ENCODE measurements at regions not wholly inside any gene's neighbourhood (a gene's known extent, or its start where the extent isn't known, plus 50 kb on each side); places are given as distances from the start of the nearest gene placed in this dataset.

GRCh38 chr1:93815366-93816110 lies 63.5 kb downstream of the DNTTIP2 start:
- TF ChIP-seq CTCF (conservative IDR thresholded peaks at IDR 0.05; ENCODE audit: low read depth, low read length), result no peak
- Histone ChIP-seq H3K4me2 (no peak overlapping the region), H3K79me2 (ENCODE audit: insufficient read depth, low read depth) (no peaks in the 10 kb centered on the region), H3K4me1 (ENCODE audit: low read depth, poor library complexity, severe bottlenecking) (no peaks in the 10 kb centered on the region), H3K4me3 (IDR thresholded peaks at IDR 0.05; ENCODE audit: insufficient read depth, low read depth, low read length) (no peak overlapping the region), H2AFZ (ENCODE audit: low read depth) (no peak overlapping the region), H3K27ac (no peak overlapping the region), H3K9ac (no peak overlapping the region), H4K20me1 (ENCODE audit: insufficient read depth) (no peaks in the 10 kb centered on the region), H3K27me3 (ENCODE audit: insufficient read depth, low read depth) (no peaks in the 10 kb centered on the region), H3K36me3 (ENCODE audit: insufficient read depth) (no peaks in the 10 kb centered on the region)

GRCh38 chr1:93814795-93815340 lies 64.1 kb downstream of the DNTTIP2 start:
- no peaks in the 10 kb centered on the region for H4K20me1 ChIP-seq (ENCODE audit: insufficient read depth)
- no peaks in the 10 kb centered on the region for H3K27me3 ChIP-seq (ENCODE audit: insufficient read depth, low read depth)
- no peaks in the 10 kb centered on the region for H3K36me3 ChIP-seq (ENCODE audit: insufficient read depth)
- no peaks in the 10 kb centered on the region for H3K4me1 ChIP-seq (ENCODE audit: low read depth, poor library complexity, severe bottlenecking)
- H3K9ac ChIP-seq, result no peak overlapping the region
- H3K27ac ChIP-seq, result no peak overlapping the region
- no peak overlapping the region for H2AFZ ChIP-seq (ENCODE audit: low read depth)
- TF ChIP-seq CTCF (conservative IDR thresholded peaks at IDR 0.05; ENCODE audit: low read depth, low read length), result no peak
- no peaks in the 10 kb centered on the region for H3K79me2 ChIP-seq (ENCODE audit: insufficient read depth, low read depth)
- H3K4me3 ChIP-seq (IDR thresholded peaks at IDR 0.05; ENCODE audit: insufficient read depth, low read depth, low read length), result no peak overlapping the region
- no peak overlapping the region for H3K4me2 ChIP-seq

DNA sequence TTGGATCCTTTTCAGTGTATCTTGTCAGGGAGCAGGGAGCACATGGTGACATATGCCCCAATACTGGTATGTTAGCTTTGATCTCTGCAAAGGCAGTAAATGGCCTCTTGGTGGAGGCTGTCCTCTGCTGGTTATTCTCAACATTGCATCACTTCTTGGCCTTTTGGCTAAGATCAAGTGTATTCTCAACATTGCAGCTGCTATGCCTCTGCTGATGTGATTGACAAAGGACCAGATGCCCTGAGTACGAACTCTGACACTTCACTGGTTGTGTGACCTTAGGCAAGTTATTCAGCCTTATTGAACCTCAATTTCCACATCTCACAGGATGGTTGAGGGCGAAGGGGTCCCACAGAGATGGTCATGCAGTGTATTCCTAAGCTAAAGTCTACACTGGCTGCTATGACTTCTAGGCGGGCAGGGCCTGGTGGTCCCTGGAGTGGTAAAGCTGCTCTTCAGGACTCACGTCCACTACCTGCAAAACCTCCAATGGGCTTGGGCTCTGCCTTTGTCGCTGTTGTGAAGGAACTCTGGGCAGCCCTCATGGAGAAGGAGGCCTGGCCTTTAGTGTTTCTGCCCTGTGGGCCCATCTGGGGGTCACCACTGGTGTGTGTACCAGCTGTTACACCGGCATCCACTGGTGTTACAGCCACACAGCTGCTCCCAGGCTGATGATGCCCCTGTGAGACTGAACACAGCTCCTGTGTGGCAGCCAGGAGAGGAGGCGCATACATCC lies 64.8 kb downstream of the DNTTIP2 start:
- peak; percentile 85 for TF ChIP-seq CTCF (conservative IDR thresholded peaks at IDR 0.05; ENCODE audit: low read depth, low read length)
- H3K4me3 ChIP-seq (IDR thresholded peaks at IDR 0.05; ENCODE audit: insufficient read depth, low read depth, low read length), result no peak overlapping the region
- H3K27ac ChIP-seq, result no peak overlapping the region
- no peaks in the 10 kb centered on the region for H4K20me1 ChIP-seq (ENCODE audit: insufficient read depth)
- no peak overlapping the region for H2AFZ ChIP-seq (ENCODE audit: low read depth)
- no peak overlapping the region for H3K9ac ChIP-seq
- H3K4me2 ChIP-seq, result no peak overlapping the region
- H3K79me2 ChIP-seq (ENCODE audit: insufficient read depth, low read depth), result no peaks in the 10 kb centered on the region
- no peaks in the 10 kb centered on the region for H3K4me1 ChIP-seq (ENCODE audit: low read depth, poor library complexity, severe bottlenecking)
- no peaks in the 10 kb centered on the region for H3K27me3 ChIP-seq (ENCODE audit: insufficient read depth, low read depth)
- H3K36me3 ChIP-seq (ENCODE audit: insufficient read depth), result no peaks in the 10 kb centered on the region

DNA sequence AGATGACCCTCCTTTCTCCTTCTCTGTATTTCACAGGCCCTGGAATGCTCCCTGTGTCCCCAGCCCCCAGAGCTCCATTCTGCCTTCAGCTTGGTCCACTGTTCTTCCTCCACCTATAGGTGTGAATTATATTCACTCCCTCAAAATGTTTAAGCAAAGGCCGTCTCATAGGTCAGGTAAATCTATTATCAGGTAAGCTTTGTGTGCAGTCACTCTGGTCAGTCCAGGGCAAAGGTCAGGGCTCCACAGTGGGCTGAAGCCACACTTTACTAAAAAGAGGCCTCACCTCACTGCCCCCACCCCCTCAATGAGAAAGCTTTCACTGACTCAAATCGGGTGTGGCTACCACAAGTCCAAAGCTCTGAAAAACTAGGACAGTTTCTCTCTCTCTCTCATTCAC lies 65.9 kb downstream of the DNTTIP2 start:
- H2AFZ ChIP-seq (ENCODE audit: low read depth), result no peak overlapping the region
- H3K27me3 ChIP-seq (ENCODE audit: insufficient read depth, low read depth), result no peaks in the 10 kb centered on the region
- H3K36me3 ChIP-seq (ENCODE audit: insufficient read depth), result no peaks in the 10 kb centered on the region
- H3K79me2 ChIP-seq (ENCODE audit: insufficient read depth, low read depth), result no peaks in the 10 kb centered on the region
- TF ChIP-seq CTCF (conservative IDR thresholded peaks at IDR 0.05; ENCODE audit: low read depth, low read length), result no peak
- H4K20me1 ChIP-seq (ENCODE audit: insufficient read depth), result no peaks in the 10 kb centered on the region
- H3K9ac ChIP-seq, result no peak overlapping the region
- H3K4me3 ChIP-seq (IDR thresholded peaks at IDR 0.05; ENCODE audit: insufficient read depth, low read depth, low read length), result no peak overlapping the region
- no peak overlapping the region for H3K27ac ChIP-seq
- no peaks in the 10 kb centered on the region for H3K4me1 ChIP-seq (ENCODE audit: low read depth, poor library complexity, severe bottlenecking)
- H3K4me2 ChIP-seq, result no peak overlapping the region

Measured in KMS-11 (cell line).